ENCODE measurements at regions not wholly inside any gene's neighbourhood (a gene's known extent, or its start where the extent isn't known, plus 50 kb on each side); places are given as distances from the start of the nearest gene placed in this dataset.

- DNase-seq: no peak
- Histone ChIP-seq H3K4me1 (no peaks in the 10 kb centered on the region), H3K27ac (no peak overlapping the region), H3K36me3 (no peaks in the 10 kb centered on the region), H3K9me3 (peaks cover 0 to 11% (median 0%) of the 10 kb centered on the region in 3 donors), H3K4me3 (no peak overlapping the region), H3K27me3 (no peaks in the 10 kb centered on the region)
- WGBS, 2 donors: 58 to 66% methylated on average over 3 of the region's 3 CpGs
- TF ChIP-seq CTCF (IDR thresholded peaks at IDR 0.05): no peak
- no peak for TF ChIP-seq POLR2A (IDR thresholded peaks at IDR 0.05)
- intact Hi-C loops (cut with DNase I): no loop called here
Measured at GRCh38 chr10:128367807-128368206, 241.6 kb upstream of the MKI67 start.

- DNase-seq: no peak
- H3K27ac ChIP-seq: no peak overlapping the region
- no peaks in the 10 kb centered on the region for H3K36me3 ChIP-seq
- H3K4me1 ChIP-seq: no peaks in the 10 kb centered on the region
- no peak overlapping the region for H3K4me3 ChIP-seq
- H3K9me3 ChIP-seq: peaks cover 0 to 11% (median 0%) of the 10 kb centered on the region in 3 donors
- H3K27me3 ChIP-seq: peaks cover 0 to 6% (median 0%) of the 10 kb centered on the region in 4 donors
- WGBS, 2 donors: 78 to 81% methylated on average over 6 to 10 of the region's 12 CpGs
- intact Hi-C loops (cut with DNase I): no loop called here
- no peak for TF ChIP-seq POLR2A (IDR thresholded peaks at IDR 0.05)
- TF ChIP-seq CTCF (IDR thresholded peaks at IDR 0.05): no peak
Measured at GRCh38 chr10:128369101-128369650, 243.0 kb upstream of the MKI67 start.

GRCh38 chr10:128373071-128373749 is 247.0 kb upstream of the MKI67 start:
- peaks cover 0 to 6% (median 0%) of the 10 kb centered on the region in 4 donors for H3K27me3 ChIP-seq
- no peak for DNase-seq
- H3K9me3 ChIP-seq: no peaks in the 10 kb centered on the region
- H3K4me1 ChIP-seq: no peaks in the 10 kb centered on the region
- intact Hi-C loops (cut with DNase I): no loop called here
- TF ChIP-seq POLR2A (IDR thresholded peaks at IDR 0.05) (no peak), CTCF (IDR thresholded peaks at IDR 0.05) (no peak)
- H3K36me3 ChIP-seq: no peaks in the 10 kb centered on the region
- no peak overlapping the region for H3K4me3 ChIP-seq
- H3K27ac ChIP-seq: no peak overlapping the region
- WGBS, 2 donors: 82 to 95% methylated on average over 6 to 9 of the region's 9 CpGs

- Histone ChIP-seq H3K4me1 (no peaks in the 10 kb centered on the region), H3K27ac (no peak overlapping the region), H3K4me3 (no peak overlapping the region), H3K9me3 (no peaks in the 10 kb centered on the region), H3K27me3 (peaks cover 0 to 6% (median 0%) of the 10 kb centered on the region in 4 donors), H3K36me3 (no peaks in the 10 kb centered on the region)
- DNase-seq: no peak
- intact Hi-C loops (cut with DNase I): no loop called here
- TF ChIP-seq POLR2A (IDR thresholded peaks at IDR 0.05): no peak
- no peak for TF ChIP-seq CTCF (IDR thresholded peaks at IDR 0.05)
- 89 to 100% methylated on average over 1 of the region's 7 CpGs for WGBS, 2 donors
Measured at GRCh38 chr10:128373831-128374230, 247.6 kb upstream of the MKI67 start.

- Histone ChIP-seq H3K27ac (no peak overlapping the region), H3K9me3 (no peaks in the 10 kb centered on the region), H3K4me3 (no peak overlapping the region), H3K4me1 (no peaks in the 10 kb centered on the region), H3K36me3 (no peaks in the 10 kb centered on the region), H3K27me3 (peaks cover 0 to 6% (median 0%) of the 10 kb centered on the region in 4 donors)
- intact Hi-C loops (cut with DNase I): no loop called here
- DNase-seq: no peak
- TF ChIP-seq POLR2A (IDR thresholded peaks at IDR 0.05) (no peak), CTCF (IDR thresholded peaks at IDR 0.05) (no peak)
- 68 to 75% methylated on average over 7 of the region's 7 CpGs for WGBS, 2 donors
Measured at GRCh38 chr10:128375171-128375570, 248.9 kb upstream of the MKI67 start.
